Activated CD4-positive, CD25-positive, alpha-beta regulatory T cell treated with anti-CD3 and anti-CD28 coated beads, Interleukin-2, amount 50 U/mL, for 72 hours (primary cell): ENCODE measurements at regions not wholly inside any gene's neighbourhood (a gene's known extent, or its start where the extent isn't known, plus 50 kb on each side); places are given as distances from the start of the nearest gene placed in this dataset.

Source experiments
- DNase-seq: peaks from one replicate; pipeline ENCODE4 v3.0.0; 2021

- DNase-seq, result no peak
These were observed 278.3 kb downstream of the EIPR1 start for GRCh38 chr2:3099145-3099859.

- no peak for DNase-seq
These were observed 279.4 kb downstream of the EIPR1 start for GRCh38 chr2:3098231-3098630.

- no peak for DNase-seq
These were observed 279.8 kb downstream of the EIPR1 start for GRCh38 chr2:3097804-3098203.

- DNase-seq, result no peak
These were observed 282.3 kb downstream of the EIPR1 start for GRCh38 chr2:3094999-3095958.

GRCh38 chr2:3094318-3094717 is 283.3 kb downstream of the EIPR1 start:
- DNase-seq, result no peak

- no peak for DNase-seq
These were observed 285.9 kb downstream of the EIPR1 start for GRCh38 chr2:3091696-3092095.

GRCh38 chr2:3082705-3083104 is 294.9 kb downstream of the EIPR1 start:
- no peak for DNase-seq

GRCh38 chr2:3079959-3080948 is 297.4 kb downstream of the EIPR1 start:
- DNase-seq, result no peak

- DNase-seq, result no peak
These were observed 298.2 kb downstream of the EIPR1 start for GRCh38 chr2:3079466-3079865.

- no peak for DNase-seq
These were observed 298.9 kb downstream of the EIPR1 start for GRCh38 chr2:3078684-3079083.

GRCh38 chr2:3076848-3077642 is 300.6 kb downstream of the EIPR1 start:
- no peak for DNase-seq

GRCh38 chr2:3075991-3076340 is 301.7 kb downstream of the EIPR1 start:
- DNase-seq, result no peak

GRCh38 chr2:3075316-3075990 is 302.2 kb downstream of the EIPR1 start:
- DNase-seq, result no peak

GRCh38 chr2:3073704-3074103 is 303.9 kb downstream of the EIPR1 start:
- no peak for DNase-seq

GRCh38 chr2:3073041-3073595 is 304.5 kb downstream of the EIPR1 start:
- no peak for DNase-seq

- DNase-seq, result no peak
These were observed 305.8 kb downstream of the EIPR1 start for GRCh38 chr2:3071685-3072263.

- no peak for DNase-seq
These were observed 310.8 kb downstream of the EIPR1 start for GRCh38 chr2:3066831-3067230.

GRCh38 chr2:3065928-3066327 is 311.7 kb downstream of the EIPR1 start:
- DNase-seq, result no peak

- DNase-seq, result no peak
These were observed 314.9 kb downstream of the EIPR1 start for GRCh38 chr2:3062476-3063260.

- no peak for DNase-seq
These were observed 317.6 kb downstream of the EIPR1 start for GRCh38 chr2:3060049-3060448.
